Coronary artery (tissue), 2 donors: ENCODE measurements at regions not wholly inside any gene's neighbourhood (a gene's known extent, or its start where the extent isn't known, plus 50 kb on each side); places are given as distances from the start of the nearest gene placed in this dataset.
"Not testable (repeated sequence)": the region's sequence is repeated elsewhere in the genome, so short reads cannot be mapped to it uniquely, and the experiment has no call there.

Source experiments
- DNase-seq: peaks from one replicate; pipeline ENCODE4 v3.0.0-alpha.2; 2017; ENCODE audit warnings: low spot score
- H3K27ac ChIP-seq, 2 donors: fragments of 200-600 bp; sonication (generic); one replicate each; pipeline ENCODE4 v1.5.1; 2016 to 2019
- H3K4me3 ChIP-seq: fragments of 200-600 bp; sonication (generic); 2 replicates; pipeline ENCODE4 v1.5.1; 2016; ENCODE audit warnings: mild to moderate bottlenecking, moderate library complexity
- TF ChIP-seq, protein P1 (sequence below): fragments of 200-600 bp; sonication (generic); IDR thresholded peaks from one replicate; pipeline ENCODE4 v1.5.1; 2019; ENCODE audit warnings: antibody characterized with exemption

DNA sequence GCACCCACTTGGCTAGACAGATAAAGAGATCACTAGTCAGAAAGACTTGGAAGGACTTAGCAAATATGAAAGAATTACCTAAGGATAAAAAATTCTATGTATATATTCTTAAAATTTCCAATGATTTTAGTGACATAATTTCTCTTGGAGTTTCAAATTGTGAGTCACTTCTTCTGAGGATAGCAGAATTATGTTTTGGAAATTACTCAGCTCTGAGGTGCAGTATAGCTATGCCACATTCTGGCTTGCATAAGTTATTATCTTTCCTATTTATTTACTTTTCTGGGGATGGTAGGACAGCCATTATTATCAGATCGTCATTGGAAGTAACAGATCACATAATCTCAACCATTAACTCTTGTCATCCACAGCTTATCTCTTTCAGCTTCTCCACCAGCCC lies 853.5 kb downstream of the TRIML1 start:
- DNase-seq: no peak
- Histone ChIP-seq H3K27ac (no peak overlapping the region), H3K4me3 (no peak overlapping the region)
- TF ChIP-seq, protein P1, sequence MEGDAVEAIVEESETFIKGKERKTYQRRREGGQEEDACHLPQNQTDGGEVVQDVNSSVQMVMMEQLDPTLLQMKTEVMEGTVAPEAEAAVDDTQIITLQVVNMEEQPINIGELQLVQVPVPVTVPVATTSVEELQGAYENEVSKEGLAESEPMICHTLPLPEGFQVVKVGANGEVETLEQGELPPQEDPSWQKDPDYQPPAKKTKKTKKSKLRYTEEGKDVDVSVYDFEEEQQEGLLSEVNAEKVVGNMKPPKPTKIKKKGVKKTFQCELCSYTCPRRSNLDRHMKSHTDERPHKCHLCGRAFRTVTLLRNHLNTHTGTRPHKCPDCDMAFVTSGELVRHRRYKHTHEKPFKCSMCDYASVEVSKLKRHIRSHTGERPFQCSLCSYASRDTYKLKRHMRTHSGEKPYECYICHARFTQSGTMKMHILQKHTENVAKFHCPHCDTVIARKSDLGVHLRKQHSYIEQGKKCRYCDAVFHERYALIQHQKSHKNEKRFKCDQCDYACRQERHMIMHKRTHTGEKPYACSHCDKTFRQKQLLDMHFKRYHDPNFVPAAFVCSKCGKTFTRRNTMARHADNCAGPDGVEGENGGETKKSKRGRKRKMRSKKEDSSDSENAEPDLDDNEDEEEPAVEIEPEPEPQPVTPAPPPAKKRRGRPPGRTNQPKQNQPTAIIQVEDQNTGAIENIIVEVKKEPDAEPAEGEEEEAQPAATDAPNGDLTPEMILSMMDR: no peak

- Histone ChIP-seq H3K4me3 (no peak overlapping the region), H3K27ac (no peak overlapping the region)
- no peak for DNase-seq
- TF ChIP-seq, protein P1: no peak
Measured at GRCh38 chr4:188993871-188994270, 854.6 kb downstream of the TRIML1 start.

- no peak overlapping the region for H3K4me3 ChIP-seq
- DNase-seq: no peak
- TF ChIP-seq, protein P1: no peak
- no peak overlapping the region for H3K27ac ChIP-seq
Measured at GRCh38 chr4:189001283-189001970, 862.2 kb downstream of the TRIML1 start.

- TF ChIP-seq, protein P1: no peak
- H3K27ac ChIP-seq: no peak overlapping the region
- H3K4me3 ChIP-seq: no peak overlapping the region
- DNase-seq: no peak
Measured at GRCh38 chr4:189001971-189002450, 862.8 kb downstream of the TRIML1 start.

DNA sequence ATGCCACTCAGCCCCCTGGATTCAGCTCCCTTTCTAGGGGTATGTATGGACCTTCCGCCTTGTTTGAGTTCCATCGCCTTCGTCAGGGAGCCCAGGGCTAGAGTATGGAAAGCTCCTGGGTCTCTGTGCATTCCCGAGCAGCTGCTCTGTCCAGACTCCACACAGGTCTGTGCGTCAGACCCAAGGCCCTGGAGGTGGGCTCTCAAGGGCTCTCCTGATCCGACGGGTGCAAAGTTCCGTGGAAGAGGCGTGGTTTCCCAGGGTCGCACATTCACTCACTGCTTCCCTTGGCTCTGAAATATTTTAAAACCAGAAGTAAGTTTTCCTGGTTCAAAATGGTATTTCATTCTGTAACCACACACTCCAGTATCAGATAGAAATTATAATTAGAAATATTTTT lies 863.2 kb downstream of the TRIML1 start:
- Histone ChIP-seq H3K4me3 (no peak overlapping the region), H3K27ac (no peak overlapping the region)
- no peak for DNase-seq
- TF ChIP-seq, protein P1: no peak

- not testable (repeated sequence) for H3K27ac ChIP-seq, DNase-seq, H3K4me3 ChIP-seq
Measured at GRCh38 chr4:189010452-189011217, 871.4 kb downstream of the TRIML1 start.

- Histone ChIP-seq H3K27ac (no peak overlapping the region), H3K4me3 (no peak overlapping the region)
- TF ChIP-seq, protein P1: no peak
- DNase-seq: no peak
Measured at GRCh38 chr4:189021831-189022230, 882.6 kb downstream of the TRIML1 start.
